ENCODE measurements at regions not wholly inside any gene's neighbourhood (a gene's known extent, or its start where the extent isn't known, plus 50 kb on each side); places are given as distances from the start of the nearest gene placed in this dataset.

GRCh38 chr6:99099243-99099642 is 151.5 kb upstream of the FBXL4 start:
- H3K9me3 ChIP-seq (ENCODE audit: insufficient read depth, low read depth, low read length): no peaks in the 10 kb centered on the region
- H3K4ac ChIP-seq (ENCODE audit: low read depth, low read length): no peak overlapping the region
- H3K27ac ChIP-seq (ENCODE audit: low read depth, low read length): no peak overlapping the region
- H3K4me1 ChIP-seq (ENCODE audit: control insufficient read depth in 1 of 2, insufficient read depth in 2 of 2, low read length in 2 of 2): no peaks in the 10 kb centered on the region
- no peak overlapping the region for H4K8ac ChIP-seq (ENCODE audit: low read depth, low read length)
- H4K12ac ChIP-seq (ENCODE audit: low read depth, low read length): no peak overlapping the region
- no peaks in the 10 kb centered on the region for H3K36me3 ChIP-seq (ENCODE audit: control insufficient read depth in 1 of 2, insufficient read depth in 2 of 2, low read length in 2 of 2)
- no peak overlapping the region for H4K91ac ChIP-seq (ENCODE audit: low read depth, low read length)
- H3K4me3 ChIP-seq (ENCODE audit: low read depth, low read length): no peak overlapping the region
- no peak for DNase-seq
- no peak overlapping the region for H2BK5ac ChIP-seq (ENCODE audit: low read depth, low read length, poor library complexity)
- H3K18ac ChIP-seq (ENCODE audit: low read length): no peak overlapping the region
- H2AK5ac ChIP-seq (ENCODE audit: low read length): no peak overlapping the region
- no peaks in the 10 kb centered on the region for H3K79me2 ChIP-seq (ENCODE audit: control insufficient read depth, insufficient read depth, low read length, poor library complexity)
- H2AFZ ChIP-seq (ENCODE audit: insufficient read depth, low read length, poor library complexity): no peak overlapping the region
- no peaks in the 10 kb centered on the region for H3K27me3 ChIP-seq (ENCODE audit: insufficient read depth, low read length)
- no peak overlapping the region for H2BK12ac ChIP-seq (ENCODE audit: low read length)
- H3K4me2 ChIP-seq (ENCODE audit: low read length): no peak overlapping the region
- H2BK120ac ChIP-seq (ENCODE audit: insufficient read depth, low read length, poor library complexity): no peak overlapping the region
- H3K14ac ChIP-seq (ENCODE audit: low read length): no peak overlapping the region
- H3K79me1 ChIP-seq (ENCODE audit: low read length): no peaks in the 10 kb centered on the region
- H3K23ac ChIP-seq (ENCODE audit: low read length): no peak overlapping the region
- no peak overlapping the region for H3K9ac ChIP-seq (ENCODE audit: low read length)

- Histone ChIP-seq H3K18ac (ENCODE audit: low read length) (no peak overlapping the region), H3K4me2 (ENCODE audit: low read length) (no peak overlapping the region), H3K4ac (ENCODE audit: low read depth, low read length) (no peak overlapping the region), H2BK120ac (ENCODE audit: insufficient read depth, low read length, poor library complexity) (no peak overlapping the region), H3K79me2 (ENCODE audit: control insufficient read depth, insufficient read depth, low read length, poor library complexity) (no peaks in the 10 kb centered on the region), H3K23ac (ENCODE audit: low read length) (no peak overlapping the region), H2BK12ac (ENCODE audit: low read length) (no peak overlapping the region), H3K4me3 (ENCODE audit: low read depth, low read length) (no peak overlapping the region), H2AFZ (ENCODE audit: insufficient read depth, low read length, poor library complexity) (no peak overlapping the region), H3K27me3 (ENCODE audit: insufficient read depth, low read length) (no peaks in the 10 kb centered on the region), H3K9me3 (ENCODE audit: insufficient read depth, low read depth, low read length) (no peaks in the 10 kb centered on the region), H3K36me3 (ENCODE audit: control insufficient read depth in 1 of 2, insufficient read depth in 2 of 2, low read length in 2 of 2) (no peaks in the 10 kb centered on the region), H4K8ac (ENCODE audit: low read depth, low read length) (no peak overlapping the region), H4K91ac (ENCODE audit: low read depth, low read length) (no peak overlapping the region), H3K14ac (ENCODE audit: low read length) (no peak overlapping the region), H3K4me1 (ENCODE audit: control insufficient read depth in 1 of 2, insufficient read depth in 2 of 2, low read length in 2 of 2) (no peaks in the 10 kb centered on the region), H4K12ac (ENCODE audit: low read depth, low read length) (no peak overlapping the region), H3K79me1 (ENCODE audit: low read length) (no peaks in the 10 kb centered on the region), H3K9ac (ENCODE audit: low read length) (no peak overlapping the region), H2BK5ac (ENCODE audit: low read depth, low read length, poor library complexity) (no peak overlapping the region), H3K27ac (ENCODE audit: low read depth, low read length) (no peak overlapping the region), H2AK5ac (ENCODE audit: low read length) (no peak overlapping the region)
- no peak for DNase-seq
- no CpG with 5 or more reads among the region's 6 CpGs for WGBS (ENCODE audit: extremely low coverage, insufficient coverage, insufficient read length)
Measured at GRCh38 chr6:99096170-99096569, 148.4 kb upstream of the FBXL4 start.

GRCh38 chr6:99093456-99094190 is 145.9 kb upstream of the FBXL4 start:
- H4K8ac ChIP-seq (ENCODE audit: low read depth, low read length): no peak overlapping the region
- H3K4me3 ChIP-seq (ENCODE audit: low read depth, low read length): no peak overlapping the region
- H3K14ac ChIP-seq (ENCODE audit: low read length): no peak overlapping the region
- no peak overlapping the region for H3K4ac ChIP-seq (ENCODE audit: low read depth, low read length)
- H3K18ac ChIP-seq (ENCODE audit: low read length): no peak overlapping the region
- H4K91ac ChIP-seq (ENCODE audit: low read depth, low read length): no peak overlapping the region
- no peak overlapping the region for H3K9ac ChIP-seq (ENCODE audit: low read length)
- no peak overlapping the region for H2BK5ac ChIP-seq (ENCODE audit: low read depth, low read length, poor library complexity)
- no peak overlapping the region for H4K12ac ChIP-seq (ENCODE audit: low read depth, low read length)
- H2BK12ac ChIP-seq (ENCODE audit: low read length): no peak overlapping the region
- H2BK120ac ChIP-seq (ENCODE audit: insufficient read depth, low read length, poor library complexity): no peak overlapping the region
- no peak overlapping the region for H2AK5ac ChIP-seq (ENCODE audit: low read length)
- H3K79me2 ChIP-seq (ENCODE audit: control insufficient read depth, insufficient read depth, low read length, poor library complexity): no peaks in the 10 kb centered on the region
- no peak overlapping the region for H3K4me2 ChIP-seq (ENCODE audit: low read length)
- no peak for DNase-seq
- no peak overlapping the region for H3K23ac ChIP-seq (ENCODE audit: low read length)
- H3K27me3 ChIP-seq (ENCODE audit: insufficient read depth, low read length): no peaks in the 10 kb centered on the region
- H3K27ac ChIP-seq (ENCODE audit: low read depth, low read length): no peak overlapping the region
- H3K36me3 ChIP-seq (ENCODE audit: control insufficient read depth in 1 of 2, insufficient read depth in 2 of 2, low read length in 2 of 2): no peaks in the 10 kb centered on the region
- no CpG with 5 or more reads among the region's 13 CpGs for WGBS (ENCODE audit: extremely low coverage, insufficient coverage, insufficient read length)
- no peaks in the 10 kb centered on the region for H3K9me3 ChIP-seq (ENCODE audit: insufficient read depth, low read depth, low read length)
- H3K79me1 ChIP-seq (ENCODE audit: low read length): no peaks in the 10 kb centered on the region
- no peaks in the 10 kb centered on the region for H3K4me1 ChIP-seq (ENCODE audit: control insufficient read depth in 1 of 2, insufficient read depth in 2 of 2, low read length in 2 of 2)
- H2AFZ ChIP-seq (ENCODE audit: insufficient read depth, low read length, poor library complexity): no peak overlapping the region

GRCh38 chr6:99092461-99092860 is 144.7 kb upstream of the FBXL4 start:
- Histone ChIP-seq H2BK120ac (ENCODE audit: insufficient read depth, low read length, poor library complexity) (no peak overlapping the region), H3K18ac (ENCODE audit: low read length) (no peak overlapping the region), H3K4ac (ENCODE audit: low read depth, low read length) (no peak overlapping the region), H4K91ac (ENCODE audit: low read depth, low read length) (no peak overlapping the region), H3K27ac (ENCODE audit: low read depth, low read length) (no peak overlapping the region), H3K4me1 (ENCODE audit: control insufficient read depth in 1 of 2, insufficient read depth in 2 of 2, low read length in 2 of 2) (no peaks in the 10 kb centered on the region), H4K8ac (ENCODE audit: low read depth, low read length) (no peak overlapping the region), H3K9me3 (ENCODE audit: insufficient read depth, low read depth, low read length) (no peaks in the 10 kb centered on the region), H2BK5ac (ENCODE audit: low read depth, low read length, poor library complexity) (no peak overlapping the region), H4K12ac (ENCODE audit: low read depth, low read length) (no peak overlapping the region), H2BK12ac (ENCODE audit: low read length) (no peak overlapping the region), H2AK5ac (ENCODE audit: low read length) (no peak overlapping the region), H3K14ac (ENCODE audit: low read length) (no peak overlapping the region), H3K79me2 (ENCODE audit: control insufficient read depth, insufficient read depth, low read length, poor library complexity) (no peaks in the 10 kb centered on the region), H3K27me3 (ENCODE audit: insufficient read depth, low read length) (no peaks in the 10 kb centered on the region), H3K9ac (ENCODE audit: low read length) (no peak overlapping the region), H3K23ac (ENCODE audit: low read length) (no peak overlapping the region), H3K4me2 (ENCODE audit: low read length) (no peak overlapping the region), H3K36me3 (ENCODE audit: control insufficient read depth in 1 of 2, insufficient read depth in 2 of 2, low read length in 2 of 2) (no peaks in the 10 kb centered on the region), H3K79me1 (ENCODE audit: low read length) (no peaks in the 10 kb centered on the region), H3K4me3 (ENCODE audit: low read depth, low read length) (no peak overlapping the region), H2AFZ (ENCODE audit: insufficient read depth, low read length, poor library complexity) (no peak overlapping the region)
- WGBS (ENCODE audit: extremely low coverage, insufficient coverage, insufficient read length): no CpG with 5 or more reads among the region's 7 CpGs
- no peak for DNase-seq
